Right lung (tissue), 2 donors: ENCODE measurements at regions not wholly inside any gene's neighbourhood (a gene's known extent, or its start where the extent isn't known, plus 50 kb on each side); places are given as distances from the start of the nearest gene placed in this dataset.

Experiments
- DNase-seq, 2 donors: peaks; one replicate each; pipeline ENCODE4 v3.0.0-alpha.2; 2013

- no peak for DNase-seq
Observed at GRCh38 chr14:80446356-80446755, 235.1 kb upstream of the DIO2 start.

- no peak for DNase-seq
Observed at GRCh38 chr14:80445605-80446004, 234.3 kb upstream of the DIO2 start.

GRCh38 chr14:80434574-80435321 is 223.4 kb upstream of the DIO2 start:
- DNase-seq, result no peak

DNA sequence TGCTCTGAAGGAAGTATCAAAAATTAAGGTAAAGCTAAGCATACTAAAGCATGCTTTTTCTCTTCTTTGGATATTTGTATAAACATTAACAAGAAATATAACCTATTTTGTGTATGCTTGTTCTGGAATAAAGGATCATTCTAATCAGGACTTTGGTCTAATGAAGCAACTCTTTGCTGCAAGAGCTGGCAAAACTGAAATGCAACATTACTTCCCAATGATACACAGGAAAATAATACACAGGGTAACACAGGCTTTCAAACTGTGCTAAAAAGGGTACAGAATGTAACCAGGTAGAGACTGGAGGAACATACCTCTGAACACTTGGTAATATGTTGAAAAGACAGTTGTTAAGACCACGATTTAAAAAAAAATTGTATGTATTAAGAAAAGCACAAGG is 222.5 kb upstream of the DIO2 start:
- no peak for DNase-seq

DNA sequence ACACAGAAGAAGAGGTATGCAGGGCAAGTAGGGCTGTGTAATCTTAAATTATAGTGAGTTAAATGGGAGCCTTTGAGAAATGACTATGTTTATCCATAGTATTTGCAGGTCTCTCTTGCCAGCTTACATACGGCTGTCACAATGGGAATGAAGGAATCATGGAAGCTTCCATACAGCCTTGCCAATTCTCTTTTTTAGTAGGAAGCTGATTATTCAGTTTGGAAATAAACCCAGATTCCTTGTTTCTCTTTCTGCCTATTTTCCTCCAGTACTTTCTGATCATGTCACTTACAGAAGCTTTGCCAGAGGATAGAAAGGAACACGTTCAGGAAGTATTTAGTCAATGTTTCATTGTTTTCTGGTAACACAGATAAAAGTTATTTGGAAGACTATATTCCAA is 217.4 kb upstream of the DIO2 start:
- no peak for DNase-seq

DNA sequence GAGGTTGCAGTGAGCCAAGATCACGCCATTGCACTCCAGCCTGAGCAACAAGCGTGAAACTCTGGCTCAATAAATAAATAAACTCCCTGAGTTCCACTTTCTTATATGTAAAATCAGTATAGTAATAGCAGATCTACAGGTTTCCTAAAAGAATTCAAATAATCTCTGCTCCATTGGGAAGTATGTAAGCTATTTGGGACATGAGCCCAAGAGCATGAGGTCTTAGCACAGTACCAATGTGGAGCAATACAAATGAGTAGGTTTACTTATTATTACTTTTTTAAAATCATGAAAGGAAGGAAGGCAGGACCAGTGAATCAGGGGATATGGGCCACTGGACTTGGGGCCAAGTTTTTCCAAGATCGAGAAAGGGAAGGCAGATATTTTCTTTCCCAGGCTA is 216.9 kb upstream of the DIO2 start:
- no peak for DNase-seq

- no peak for DNase-seq
Observed at GRCh38 chr14:80427101-80427500, 215.8 kb upstream of the DIO2 start.

GRCh38 chr14:80426683-80427082 is 215.4 kb upstream of the DIO2 start:
- no peak for DNase-seq

GRCh38 chr14:80425686-80426085 is 214.4 kb upstream of the DIO2 start:
- no peak for DNase-seq

GRCh38 chr14:80419769-80420168 is 208.5 kb upstream of the DIO2 start:
- DNase-seq, result no peak

GRCh38 chr14:80419345-80419744 is 208.0 kb upstream of the DIO2 start:
- DNase-seq, result peak in 1 of 2 donors; percentile 1

DNA sequence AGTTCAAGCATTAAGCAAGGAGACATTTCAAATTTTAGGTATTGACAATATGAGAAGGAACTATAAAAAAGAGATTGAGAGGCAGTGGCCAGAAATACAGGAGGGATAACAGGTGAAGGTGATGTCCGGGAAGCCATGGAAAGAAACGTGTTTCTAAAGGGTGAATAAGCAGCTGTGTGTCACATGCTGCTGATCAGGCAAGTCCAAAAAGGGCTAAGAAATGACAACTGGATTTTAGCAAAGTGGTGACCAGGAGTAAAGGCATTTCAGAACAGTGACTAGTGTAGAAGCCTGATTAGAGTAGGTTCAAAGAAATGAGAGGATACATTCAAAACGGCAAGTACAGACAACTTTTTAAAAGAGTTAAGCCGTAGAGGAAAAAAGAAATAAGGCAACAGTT is 204.3 kb upstream of the DIO2 start:
- DNase-seq, result no peak

- DNase-seq, result no peak
Observed at GRCh38 chr14:80414080-80414479, 202.8 kb upstream of the DIO2 start.

DNA sequence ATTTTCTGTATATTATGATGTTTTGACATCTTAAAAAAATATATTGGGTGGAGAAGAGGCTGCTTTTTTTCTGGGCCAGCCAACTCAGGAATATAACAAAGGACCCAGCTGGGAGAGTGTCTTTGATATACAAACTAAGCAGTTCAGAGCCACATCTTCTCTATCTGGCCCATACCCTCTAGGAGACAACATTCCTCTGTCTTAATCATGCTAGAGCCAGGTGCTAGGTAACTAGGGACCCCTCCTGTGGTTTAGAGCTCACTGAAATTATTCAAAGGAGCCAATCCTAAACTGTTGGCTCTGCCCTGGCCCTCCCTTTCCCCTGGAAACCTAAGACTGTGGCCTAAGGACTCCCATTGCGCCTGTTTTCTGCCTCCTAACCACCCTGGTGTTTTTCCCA is 193.1 kb upstream of the DIO2 start:
- DNase-seq, result no peak

GRCh38 chr14:80403036-80403435 is 191.7 kb upstream of the DIO2 start:
- DNase-seq, result no peak

GRCh38 chr14:80395031-80395430 is 183.7 kb upstream of the DIO2 start:
- no peak for DNase-seq

DNA sequence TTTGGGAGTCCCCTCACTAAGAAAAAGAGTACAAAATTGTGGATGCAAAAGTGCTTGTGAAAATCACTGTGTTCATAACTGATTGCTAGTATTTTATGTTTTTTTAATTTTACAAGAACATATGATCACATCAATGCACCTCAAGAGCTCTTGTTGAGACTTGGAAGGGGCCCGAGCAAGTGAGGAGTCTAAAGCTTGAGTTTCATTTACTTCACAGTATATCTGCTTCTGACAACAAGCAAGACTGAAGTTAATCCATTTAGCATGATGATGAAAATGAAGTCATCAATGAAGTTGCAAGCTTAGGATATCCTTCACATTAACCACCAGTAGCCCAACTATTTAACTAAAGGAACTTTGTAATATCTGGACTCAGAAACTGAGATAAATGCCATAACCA is 182.5 kb upstream of the DIO2 start:
- DNase-seq, result no peak

- DNase-seq, result no peak
Observed at GRCh38 chr14:80390906-80391305, 179.6 kb upstream of the DIO2 start.

- DNase-seq, result no peak
Observed at GRCh38 chr14:80388980-80389711, 177.8 kb upstream of the DIO2 start.

GRCh38 chr14:80387563-80387981 is 176.3 kb upstream of the DIO2 start:
- DNase-seq, result no peak

DNA sequence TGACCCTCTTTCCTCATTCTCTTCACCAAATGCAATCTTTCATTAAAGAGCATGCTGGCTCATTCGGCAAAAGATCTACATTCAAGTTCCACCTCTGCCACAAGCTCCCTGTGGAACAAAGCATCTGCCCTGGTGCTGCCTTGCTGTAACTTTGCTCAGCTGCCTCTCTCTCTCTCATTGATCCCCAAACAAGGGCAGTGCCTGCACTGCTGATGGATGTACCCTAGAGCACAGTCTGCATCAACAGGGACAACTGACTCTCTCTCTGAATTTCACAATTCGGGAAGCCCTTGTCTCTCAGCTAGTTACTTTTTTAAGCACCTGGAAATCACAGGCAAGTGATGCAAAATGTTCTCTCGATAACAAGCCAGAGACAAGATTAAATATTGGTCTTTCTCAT is 174.0 kb upstream of the DIO2 start:
- no peak for DNase-seq

- DNase-seq, result no peak
Observed at GRCh38 chr14:80383223-80383622, 171.9 kb upstream of the DIO2 start.

DNA sequence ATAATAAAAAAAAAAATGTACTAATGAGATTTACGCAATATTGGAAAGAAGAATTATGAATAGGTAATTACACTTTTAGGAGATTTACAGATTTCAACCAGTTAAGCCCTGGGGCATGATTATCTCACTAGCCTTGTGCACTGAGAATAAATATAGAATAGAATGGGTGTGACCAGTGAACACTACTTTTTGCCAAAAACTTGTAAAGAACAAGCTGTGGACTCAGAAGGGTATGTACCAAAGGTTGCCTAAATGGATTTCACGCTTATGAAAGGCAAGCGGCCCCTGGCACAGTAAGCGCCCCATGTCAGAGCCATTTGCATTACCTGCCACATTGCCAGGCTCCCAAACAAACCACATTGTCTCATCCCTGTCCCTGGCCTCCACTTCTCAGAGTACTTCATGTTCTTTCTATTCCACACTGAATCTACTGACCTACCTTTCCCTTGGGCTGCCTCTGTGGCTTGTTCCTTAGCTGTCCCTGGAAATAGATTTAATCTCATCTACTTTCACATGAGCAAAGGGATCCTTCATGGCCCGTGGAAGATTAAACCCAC is 170.6 kb upstream of the DIO2 start:
- DNase-seq, result no peak
